ENCODE measurements at regions not wholly inside any gene's neighbourhood (a gene's known extent, or its start where the extent isn't known, plus 50 kb on each side); places are given as distances from the start of the nearest gene placed in this dataset.

DNA sequence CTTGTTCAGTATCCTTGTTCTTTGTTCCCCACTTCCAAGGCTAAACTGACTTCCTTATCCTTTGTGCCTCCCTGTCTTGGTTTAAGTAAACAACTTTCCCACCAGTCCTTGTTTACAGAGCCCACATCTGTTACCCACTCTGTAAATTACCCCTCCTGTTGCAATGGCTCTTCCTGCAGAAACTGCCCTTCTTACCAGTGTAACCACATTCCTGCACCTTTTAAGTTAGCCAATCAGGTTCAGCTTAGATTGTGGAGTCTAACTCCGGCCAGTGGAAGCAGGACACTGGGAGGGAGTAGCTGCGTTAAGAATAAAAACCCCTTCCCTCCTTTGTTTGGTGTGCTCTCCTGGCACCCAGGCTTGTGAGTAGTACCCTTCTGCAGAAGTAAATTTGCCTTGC lies 360.9 kb downstream of the PRDM5 start:
- no peak overlapping the region for H3K4me3 ChIP-seq (ENCODE audit: low read length)
- no peak overlapping the region for H3K27ac ChIP-seq (ENCODE audit: low read depth in 1 of 2, low read length in 2 of 2)
- no peak overlapping the region for H3K27ac Mint-ChIP-seq
- POLR2A ChIA-PET: no interaction called here
- intact Hi-C loops (cut with DNase I, micrococcal nuclease): no loop called here
- no peaks in the 10 kb centered on the region for H3K4me1 Mint-ChIP-seq (ENCODE audit: low read depth)
- DNase-seq: no peak
- peaks cover 3% of the 10 kb centered on the region for H3K27me3 Mint-ChIP-seq
- H3K36me3 Mint-ChIP-seq (ENCODE audit: low read depth): no peaks in the 10 kb centered on the region
- TF ChIP-seq, protein P1, sequence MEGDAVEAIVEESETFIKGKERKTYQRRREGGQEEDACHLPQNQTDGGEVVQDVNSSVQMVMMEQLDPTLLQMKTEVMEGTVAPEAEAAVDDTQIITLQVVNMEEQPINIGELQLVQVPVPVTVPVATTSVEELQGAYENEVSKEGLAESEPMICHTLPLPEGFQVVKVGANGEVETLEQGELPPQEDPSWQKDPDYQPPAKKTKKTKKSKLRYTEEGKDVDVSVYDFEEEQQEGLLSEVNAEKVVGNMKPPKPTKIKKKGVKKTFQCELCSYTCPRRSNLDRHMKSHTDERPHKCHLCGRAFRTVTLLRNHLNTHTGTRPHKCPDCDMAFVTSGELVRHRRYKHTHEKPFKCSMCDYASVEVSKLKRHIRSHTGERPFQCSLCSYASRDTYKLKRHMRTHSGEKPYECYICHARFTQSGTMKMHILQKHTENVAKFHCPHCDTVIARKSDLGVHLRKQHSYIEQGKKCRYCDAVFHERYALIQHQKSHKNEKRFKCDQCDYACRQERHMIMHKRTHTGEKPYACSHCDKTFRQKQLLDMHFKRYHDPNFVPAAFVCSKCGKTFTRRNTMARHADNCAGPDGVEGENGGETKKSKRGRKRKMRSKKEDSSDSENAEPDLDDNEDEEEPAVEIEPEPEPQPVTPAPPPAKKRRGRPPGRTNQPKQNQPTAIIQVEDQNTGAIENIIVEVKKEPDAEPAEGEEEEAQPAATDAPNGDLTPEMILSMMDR (IDR thresholded peaks at IDR 0.05): no peak
- H3K9me3 ChIP-seq (ENCODE audit: control insufficient read depth in 1 of 2, insufficient read depth in 1 of 2, low read length in 2 of 2): peaks cover 0 to 5% of the 10 kb centered on the region in 2 experiments
- no peaks in the 10 kb centered on the region for H3K36me3 ChIP-seq (ENCODE audit: insufficient read depth, low read length)
- no peak for ATAC-seq (ENCODE audit: poor library complexity)
- no peak overlapping the region for H3K4me3 Mint-ChIP-seq
- H3K27me3 ChIP-seq (ENCODE audit: control insufficient read depth in 1 of 2, insufficient read depth in 2 of 2, low read length in 2 of 2): peaks cover 0 to 4% of the 10 kb centered on the region in 2 experiments
- CTCF ChIA-PET: no interaction called here
- no peaks in the 10 kb centered on the region for H3K4me1 ChIP-seq (ENCODE audit: insufficient read depth, low read length)
- peaks cover 16% of the 10 kb centered on the region for H3K9me3 Mint-ChIP-seq

DNA sequence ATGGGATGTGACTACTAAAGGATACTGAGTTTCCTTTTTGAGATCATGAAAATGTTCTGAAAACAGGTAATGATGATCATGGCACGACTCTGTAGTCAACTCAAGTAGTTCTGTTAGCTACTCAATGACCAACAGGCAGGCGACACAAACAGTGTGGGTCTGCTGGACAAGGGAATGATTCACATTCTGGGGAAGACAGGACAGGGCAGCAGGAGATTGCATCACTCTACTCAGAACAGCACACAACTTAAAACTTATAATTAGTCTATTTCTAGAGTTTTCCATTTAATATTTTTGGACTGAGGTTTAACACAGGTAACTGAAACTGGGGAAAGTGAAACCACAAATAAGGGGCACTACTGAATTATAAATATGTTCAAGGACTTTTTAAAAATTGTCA lies 365.2 kb downstream of the PRDM5 start:
- peaks cover 7% of the 10 kb centered on the region for H3K27me3 Mint-ChIP-seq
- CTCF ChIA-PET: no interaction called here
- DNase-seq (no peak), ATAC-seq (ENCODE audit: poor library complexity) (no peak)
- H3K36me3 Mint-ChIP-seq (ENCODE audit: low read depth): no peaks in the 10 kb centered on the region
- H3K9me3 Mint-ChIP-seq: peaks cover 11% of the 10 kb centered on the region
- Histone ChIP-seq H3K27ac (ENCODE audit: low read depth in 1 of 2, low read length in 2 of 2) (no peak overlapping the region), H3K4me1 (ENCODE audit: insufficient read depth, low read length) (no peaks in the 10 kb centered on the region), H3K9me3 (ENCODE audit: control insufficient read depth in 1 of 2, insufficient read depth in 1 of 2, low read length in 2 of 2) (peaks cover 0 to 2% of the 10 kb centered on the region in 2 experiments), H3K4me3 (ENCODE audit: low read length) (no peak overlapping the region), H3K36me3 (ENCODE audit: insufficient read depth, low read length) (no peaks in the 10 kb centered on the region), H3K27me3 (ENCODE audit: control insufficient read depth in 1 of 2, insufficient read depth in 2 of 2, low read length in 2 of 2) (no peaks in the 10 kb centered on the region)
- POLR2A ChIA-PET: no interaction called here
- intact Hi-C loops (cut with DNase I, micrococcal nuclease): no loop called here
- TF ChIP-seq, protein P1 (IDR thresholded peaks at IDR 0.05): no peak
- no peak overlapping the region for H3K27ac Mint-ChIP-seq
- no peak overlapping the region for H3K4me3 Mint-ChIP-seq
- no peaks in the 10 kb centered on the region for H3K4me1 Mint-ChIP-seq (ENCODE audit: low read depth)

- H3K36me3 Mint-ChIP-seq (ENCODE audit: low read depth): no peaks in the 10 kb centered on the region
- Histone ChIP-seq H3K27ac (ENCODE audit: low read depth in 1 of 2, low read length in 2 of 2) (no peak overlapping the region), H3K36me3 (ENCODE audit: insufficient read depth, low read length) (no peaks in the 10 kb centered on the region), H3K27me3 (ENCODE audit: control insufficient read depth in 1 of 2, insufficient read depth in 2 of 2, low read length in 2 of 2) (no peaks in the 10 kb centered on the region), H3K9me3 (ENCODE audit: control insufficient read depth in 1 of 2, insufficient read depth in 1 of 2, low read length in 2 of 2) (peaks cover 0 to 7% of the 10 kb centered on the region in 2 experiments), H3K4me1 (ENCODE audit: insufficient read depth, low read length) (no peaks in the 10 kb centered on the region), H3K4me3 (ENCODE audit: low read length) (no peak overlapping the region)
- H3K27ac Mint-ChIP-seq: no peak overlapping the region
- no peak overlapping the region for H3K4me3 Mint-ChIP-seq
- TF ChIP-seq, protein P1 (IDR thresholded peaks at IDR 0.05): no peak
- H3K9me3 Mint-ChIP-seq: no peaks in the 10 kb centered on the region
- ATAC-seq (ENCODE audit: poor library complexity): no peak
- ChIA-PET POLR2A (no interaction called here), CTCF (no interaction called here)
- H3K27me3 Mint-ChIP-seq: peaks cover 7% of the 10 kb centered on the region
- intact Hi-C loops (cut with DNase I, micrococcal nuclease): no loop called here
- DNase-seq: no peak
- H3K4me1 Mint-ChIP-seq (ENCODE audit: low read depth): no peaks in the 10 kb centered on the region
Observed at GRCh38 chr4:120555058-120555457, 367.5 kb downstream of the PRDM5 start.
